ENCODE measurements at regions not wholly inside any gene's neighbourhood (a gene's known extent, or its start where the extent isn't known, plus 50 kb on each side); places are given as distances from the start of the nearest gene placed in this dataset.

- Histone ChIP-seq H4K20me1 (ENCODE audit: insufficient read depth, low read length) (no peaks in the 10 kb centered on the region), H3K9ac (ENCODE audit: insufficient read depth, low read length, poor library complexity, severe bottlenecking) (no peak overlapping the region), H3K9me3 (replicated peaks in 1 of 2; ENCODE audit: control insufficient read depth in 1 of 2, insufficient read depth in 1 of 2, low read length in 2 of 2) (no peaks in the 10 kb centered on the region), H3K36me3 (replicated peaks in 1 of 2; ENCODE audit: control insufficient read depth in 1 of 2, insufficient read depth in 2 of 2, low read length in 2 of 2) (no peaks in the 10 kb centered on the region), H2AFZ (ENCODE audit: insufficient read depth, low read depth, low read length, poor library complexity, severe bottlenecking) (no peak overlapping the region), H3K27ac (ENCODE audit: low read depth in 1 of 2, low read length in 2 of 2) (no peak overlapping the region), H3K4me3 (replicated peaks in 1 of 3; ENCODE audit: low read depth in 2 of 3, low read length in 3 of 3) (no peak overlapping the region), H3K4me1 (ENCODE audit: control insufficient read depth in 1 of 2, insufficient read depth in 2 of 2, low read length in 2 of 2) (no peaks in the 10 kb centered on the region), H3K79me2 (ENCODE audit: insufficient read depth, low read length) (no peaks in the 10 kb centered on the region), H3K4me2 (replicated peaks; ENCODE audit: extremely low read depth, low read length, poor library complexity, severe bottlenecking) (no peak overlapping the region), H3K27me3 (ENCODE audit: control insufficient read depth in 2 of 2, insufficient read depth in 2 of 2, low read length in 2 of 2) (no peaks in the 10 kb centered on the region)
- no peak for DNase-seq
- Mint-ChIP-seq H3K4me1 (no peaks in the 10 kb centered on the region), H3K4me3 (no peak overlapping the region), H3K27me3 (ENCODE audit: low read depth in 3 of 3) (peaks cover 3 to 12% (median 4%) of the 10 kb centered on the region in 3 donors), H3K27ac (no peak overlapping the region), H3K9me3 (no peaks in the 10 kb centered on the region), H3K36me3 (no peaks in the 10 kb centered on the region)
- no CpG with 5 or more reads among the region's 3 CpGs for WGBS (ENCODE audit: insufficient coverage)
- TF ChIP-seq, protein P1, sequence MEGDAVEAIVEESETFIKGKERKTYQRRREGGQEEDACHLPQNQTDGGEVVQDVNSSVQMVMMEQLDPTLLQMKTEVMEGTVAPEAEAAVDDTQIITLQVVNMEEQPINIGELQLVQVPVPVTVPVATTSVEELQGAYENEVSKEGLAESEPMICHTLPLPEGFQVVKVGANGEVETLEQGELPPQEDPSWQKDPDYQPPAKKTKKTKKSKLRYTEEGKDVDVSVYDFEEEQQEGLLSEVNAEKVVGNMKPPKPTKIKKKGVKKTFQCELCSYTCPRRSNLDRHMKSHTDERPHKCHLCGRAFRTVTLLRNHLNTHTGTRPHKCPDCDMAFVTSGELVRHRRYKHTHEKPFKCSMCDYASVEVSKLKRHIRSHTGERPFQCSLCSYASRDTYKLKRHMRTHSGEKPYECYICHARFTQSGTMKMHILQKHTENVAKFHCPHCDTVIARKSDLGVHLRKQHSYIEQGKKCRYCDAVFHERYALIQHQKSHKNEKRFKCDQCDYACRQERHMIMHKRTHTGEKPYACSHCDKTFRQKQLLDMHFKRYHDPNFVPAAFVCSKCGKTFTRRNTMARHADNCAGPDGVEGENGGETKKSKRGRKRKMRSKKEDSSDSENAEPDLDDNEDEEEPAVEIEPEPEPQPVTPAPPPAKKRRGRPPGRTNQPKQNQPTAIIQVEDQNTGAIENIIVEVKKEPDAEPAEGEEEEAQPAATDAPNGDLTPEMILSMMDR (IDR thresholded peaks at IDR 0.05): no peak
- intact Hi-C loops (cut with micrococcal nuclease): loop anchor here (5.0 kb wide), 1 partner anchor 840 kb away; no protein-coding TSS in a partner anchor
Measured at GRCh38 chr13:78977311-78977710, 318.4 kb upstream of the OBI1 start.

GRCh38 chr13:78976696-78977095 is 317.7 kb upstream of the OBI1 start:
- H2AFZ ChIP-seq (ENCODE audit: insufficient read depth, low read depth, low read length, poor library complexity, severe bottlenecking): no peak overlapping the region
- Mint-ChIP-seq H3K4me3 (no peak overlapping the region), H3K27ac (no peak overlapping the region), H3K27me3 (ENCODE audit: low read depth in 3 of 3) (peaks cover 3 to 12% (median 4%) of the 10 kb centered on the region in 3 donors), H3K36me3 (no peaks in the 10 kb centered on the region), H3K4me1 (no peaks in the 10 kb centered on the region), H3K9me3 (no peaks in the 10 kb centered on the region)
- WGBS (ENCODE audit: insufficient coverage): 92% methylated on average over 4 of the region's 5 CpGs
- H4K20me1 ChIP-seq (ENCODE audit: insufficient read depth, low read length): no peaks in the 10 kb centered on the region
- H3K27me3 ChIP-seq (ENCODE audit: control insufficient read depth in 2 of 2, insufficient read depth in 2 of 2, low read length in 2 of 2): no peaks in the 10 kb centered on the region
- DNase-seq: no peak
- no peaks in the 10 kb centered on the region for H3K79me2 ChIP-seq (ENCODE audit: insufficient read depth, low read length)
- no peaks in the 10 kb centered on the region for H3K36me3 ChIP-seq (replicated peaks in 1 of 2; ENCODE audit: control insufficient read depth in 1 of 2, insufficient read depth in 2 of 2, low read length in 2 of 2)
- no peak overlapping the region for H3K4me3 ChIP-seq (replicated peaks in 1 of 3; ENCODE audit: low read depth in 2 of 3, low read length in 3 of 3)
- no peaks in the 10 kb centered on the region for H3K4me1 ChIP-seq (ENCODE audit: control insufficient read depth in 1 of 2, insufficient read depth in 2 of 2, low read length in 2 of 2)
- no peak overlapping the region for H3K4me2 ChIP-seq (replicated peaks; ENCODE audit: extremely low read depth, low read length, poor library complexity, severe bottlenecking)
- H3K9ac ChIP-seq (ENCODE audit: insufficient read depth, low read length, poor library complexity, severe bottlenecking): no peak overlapping the region
- no peaks in the 10 kb centered on the region for H3K9me3 ChIP-seq (replicated peaks in 1 of 2; ENCODE audit: control insufficient read depth in 1 of 2, insufficient read depth in 1 of 2, low read length in 2 of 2)
- intact Hi-C loops (cut with micrococcal nuclease): loop anchor here (5.0 kb wide), 1 partner anchor 839 kb away; no protein-coding TSS in a partner anchor
- no peak overlapping the region for H3K27ac ChIP-seq (ENCODE audit: low read depth in 1 of 2, low read length in 2 of 2)
- TF ChIP-seq, protein P1 (IDR thresholded peaks at IDR 0.05): no peak

Data from CD14-positive monocyte (primary cell).